T1000 (cell line): ENCODE measurements at regions not wholly inside any gene's neighbourhood (a gene's known extent, or its start where the extent isn't known, plus 50 kb on each side); places are given as distances from the start of the nearest gene placed in this dataset.

Source experiments
- DNase-seq: peaks from one replicate; lab custom pipeline; 2025; ENCODE audit warnings: mixed read lengths; lab: John Stamatoyannopoulos, UW

DNA sequence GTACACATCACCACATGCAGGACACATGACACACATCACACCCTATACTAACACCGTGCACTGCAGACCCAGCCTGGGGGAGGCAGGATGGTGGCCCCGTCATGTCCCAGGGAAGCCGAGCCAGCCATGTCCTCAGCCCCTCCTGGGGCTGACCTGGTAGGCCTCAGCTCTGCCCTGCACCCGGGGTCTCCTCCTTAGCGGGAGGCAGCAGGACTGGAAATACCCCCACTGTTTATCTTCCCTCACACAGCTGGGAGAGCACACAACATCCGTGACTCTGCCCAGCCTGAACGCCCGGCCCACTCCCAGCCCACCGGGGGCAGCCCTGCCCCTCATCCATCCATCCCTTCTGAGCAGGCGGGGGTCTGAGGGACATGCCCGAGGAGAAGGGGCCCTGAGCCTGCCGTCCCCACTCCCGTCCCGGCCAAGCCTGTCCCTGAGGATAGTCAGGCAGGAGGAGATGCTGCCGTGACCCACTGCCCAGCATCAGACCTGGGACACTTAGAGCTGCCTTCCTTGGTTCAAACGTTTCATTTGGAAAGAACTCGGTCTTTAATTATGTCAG lies 945.0 kb downstream of the BRD1 start:
- no peak for DNase-seq

- no peak for DNase-seq
These were observed 946.2 kb downstream of the BRD1 start for GRCh38 chr22:48881326-48881980.

GRCh38 chr22:48880749-48881148 lies 946.9 kb downstream of the BRD1 start:
- DNase-seq: no peak

DNA sequence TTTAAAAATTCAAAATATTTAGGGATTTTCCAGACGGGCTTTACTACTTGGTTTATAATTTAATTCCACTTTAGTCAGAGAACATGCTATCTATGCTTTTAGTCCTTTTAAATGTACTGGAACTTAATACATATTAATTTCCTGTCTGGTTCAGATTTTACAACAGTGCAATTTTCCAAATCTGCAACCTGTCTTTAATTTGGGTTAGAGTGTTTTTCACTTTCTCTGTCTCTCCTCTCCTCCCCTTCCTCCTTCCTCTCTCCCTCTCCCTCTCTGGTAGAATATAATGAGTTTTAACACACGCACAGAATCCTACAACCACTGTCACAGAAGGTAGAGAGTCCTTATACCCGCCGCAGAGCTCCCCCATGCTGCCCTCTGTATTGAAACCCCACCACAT lies 950.7 kb downstream of the BRD1 start:
- no peak for DNase-seq

DNA sequence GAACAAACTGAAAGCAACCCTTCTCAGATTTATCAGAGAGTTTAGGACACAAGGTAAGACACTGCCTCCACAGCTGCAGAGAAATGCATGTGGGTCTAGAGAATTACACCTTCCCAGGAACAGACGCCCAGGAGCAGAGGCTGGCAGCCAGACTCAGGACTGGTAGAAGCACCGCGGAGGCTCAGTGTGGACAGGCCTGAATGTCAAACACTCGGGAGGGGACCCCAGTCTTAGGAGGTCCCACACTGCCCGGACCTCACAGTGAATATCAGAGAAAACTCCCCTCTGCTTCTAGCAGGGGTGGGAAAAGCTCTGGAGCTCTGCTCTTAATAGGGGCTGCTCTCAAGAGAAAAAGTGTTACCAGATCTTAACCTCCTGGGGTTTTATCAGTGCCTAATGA lies 952.7 kb downstream of the BRD1 start:
- DNase-seq: no peak

- DNase-seq: no peak
These were observed 954.5 kb downstream of the BRD1 start for GRCh38 chr22:48873191-48873520.

DNA sequence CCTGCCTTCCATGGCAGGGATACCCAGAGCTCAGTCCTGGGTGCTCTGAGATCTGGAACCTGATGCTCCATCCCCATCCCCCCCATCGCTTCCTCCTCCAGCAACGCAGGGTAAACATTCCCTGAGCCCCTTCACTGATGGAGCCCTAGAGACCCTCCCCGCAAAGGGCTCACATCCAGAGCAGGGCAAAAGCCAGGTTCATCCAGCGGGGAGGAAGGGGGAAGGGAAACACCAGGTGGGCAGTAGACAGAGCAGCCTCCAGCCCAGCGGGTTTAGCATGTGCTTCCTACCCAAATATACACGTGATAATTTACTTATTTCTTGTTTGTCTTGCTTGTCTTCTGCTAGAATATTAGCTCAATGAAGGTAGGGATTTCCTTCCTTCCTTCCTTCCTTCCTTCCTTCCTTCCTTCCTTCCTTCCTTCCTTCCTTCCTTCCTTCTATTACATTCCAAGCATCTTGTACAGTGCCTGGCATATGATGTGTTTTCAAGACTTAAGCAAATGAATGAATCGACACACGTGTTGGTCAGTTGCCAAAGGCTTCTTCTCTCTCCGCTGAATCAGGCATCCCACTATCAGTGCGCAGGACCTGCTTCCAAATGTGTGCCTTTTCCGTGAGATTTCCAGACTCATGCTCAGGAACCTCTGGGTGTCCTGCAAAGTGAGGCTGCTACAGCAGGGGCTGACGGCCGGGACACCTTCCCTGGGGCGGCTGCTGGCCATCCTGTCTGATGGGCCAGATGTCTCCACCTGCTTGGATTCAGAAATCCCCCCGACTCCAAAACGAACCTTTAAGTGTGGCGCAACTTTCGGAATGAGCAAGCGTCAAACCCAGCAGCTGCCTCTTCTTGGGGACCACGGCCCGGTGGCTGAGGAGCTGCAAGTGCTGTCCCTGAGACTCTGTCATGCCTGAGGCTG lies 955.1 kb downstream of the BRD1 start:
- no peak for DNase-seq

GRCh38 chr22:48871176-48871840 lies 956.4 kb downstream of the BRD1 start:
- no peak for DNase-seq

GRCh38 chr22:48870436-48870835 lies 957.2 kb downstream of the BRD1 start:
- DNase-seq: no peak

DNA sequence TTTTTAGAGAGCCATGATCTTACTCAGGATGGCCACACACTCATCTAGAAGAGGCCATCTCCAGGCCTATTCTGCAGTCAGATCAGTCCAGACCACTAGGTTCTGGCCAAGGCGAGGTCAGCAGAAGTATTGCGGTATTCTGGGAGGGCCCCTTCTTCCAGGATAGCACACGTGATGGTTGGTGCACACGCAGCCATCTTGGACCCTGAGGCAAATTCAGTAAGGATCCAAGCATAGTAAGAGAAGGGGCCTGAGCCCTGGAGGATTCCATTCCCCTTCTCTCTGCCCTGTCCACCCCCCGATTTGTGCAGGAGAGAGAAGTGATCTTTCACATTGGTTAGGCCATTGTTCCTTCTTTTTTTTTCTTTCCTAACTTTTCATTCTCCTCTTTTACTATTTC lies 957.9 kb downstream of the BRD1 start:
- DNase-seq: no peak

DNA sequence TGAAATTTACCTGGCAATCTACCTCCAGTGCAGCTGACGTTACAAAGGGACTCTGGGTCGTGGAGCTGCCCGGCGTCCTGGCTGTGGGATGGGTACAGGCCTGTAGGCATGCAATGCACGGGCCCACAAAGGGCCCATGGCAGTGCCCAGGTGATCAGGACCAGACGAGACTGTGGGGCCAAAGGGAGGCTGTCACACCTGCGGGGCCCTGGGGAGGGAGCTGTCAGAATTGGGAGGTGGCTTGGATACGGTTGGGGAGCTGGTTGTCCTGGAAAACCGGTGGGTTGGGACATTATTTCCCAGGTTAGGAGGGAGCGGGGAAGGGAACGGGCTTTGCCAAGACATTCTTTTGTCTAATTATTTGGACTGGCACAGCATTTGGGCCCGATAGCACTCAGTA lies 958.5 kb downstream of the BRD1 start:
- DNase-seq: no peak

- DNase-seq: no peak
These were observed 959.1 kb downstream of the BRD1 start for GRCh38 chr22:48868554-48868953.

GRCh38 chr22:48867891-48868290 lies 959.8 kb downstream of the BRD1 start:
- DNase-seq: no peak

DNA sequence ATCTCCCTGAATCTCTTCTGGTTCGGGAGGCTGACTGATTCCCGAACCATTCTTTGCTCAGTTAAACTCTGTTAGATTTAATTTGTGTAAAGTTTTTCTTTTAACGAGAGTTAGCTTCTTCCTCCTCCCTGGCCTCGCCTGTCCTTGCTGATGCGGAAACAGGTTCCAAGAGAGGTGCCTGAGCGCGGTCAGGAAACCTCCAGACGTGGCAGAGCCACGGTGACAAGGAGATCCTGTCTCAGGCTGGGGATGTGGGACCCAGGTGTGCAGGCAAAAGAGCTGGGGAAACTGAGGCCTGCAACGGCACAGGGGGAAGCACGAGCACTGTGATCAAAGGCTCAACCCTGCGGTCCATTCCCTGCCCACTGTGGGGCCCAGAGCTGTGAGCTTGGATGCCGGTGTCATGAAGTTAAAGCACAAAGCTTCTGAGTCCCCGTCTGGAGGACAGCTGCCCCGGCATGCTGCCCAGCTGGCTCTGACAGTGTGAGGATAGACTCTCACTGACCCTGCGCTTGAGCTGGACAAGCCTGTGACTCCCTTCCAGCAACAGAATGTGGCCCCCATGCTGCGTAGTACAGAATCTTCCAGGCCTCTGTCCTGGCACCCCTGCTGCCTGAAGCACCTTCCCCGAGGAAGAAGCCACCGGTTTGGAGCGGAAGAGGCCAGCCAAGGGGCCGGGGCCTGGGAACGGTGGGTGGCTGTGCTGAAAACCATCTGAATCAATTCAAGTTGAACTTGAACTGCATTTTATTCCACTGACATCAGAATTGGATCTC lies 960.6 kb downstream of the BRD1 start:
- DNase-seq: no peak

DNA sequence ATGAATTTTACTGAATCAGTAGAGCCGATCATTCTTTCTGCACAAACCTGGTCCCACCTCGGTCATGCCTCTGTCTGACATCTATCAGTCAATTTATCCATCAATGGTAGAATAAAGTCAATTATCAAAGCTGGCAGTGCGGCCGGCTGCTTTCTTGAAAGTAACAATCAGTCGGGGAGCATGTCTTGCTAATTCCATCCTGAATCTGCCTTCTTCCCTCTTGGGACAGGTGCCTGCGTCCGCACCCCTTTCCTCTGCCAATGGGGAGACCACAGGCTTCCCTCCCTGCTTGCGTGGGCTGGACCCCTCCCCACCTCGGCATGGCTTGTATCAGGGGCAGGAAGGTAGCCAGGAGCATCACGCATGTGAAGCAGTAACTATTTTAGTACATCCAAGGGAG lies 962.9 kb downstream of the BRD1 start:
- no peak for DNase-seq

DNA sequence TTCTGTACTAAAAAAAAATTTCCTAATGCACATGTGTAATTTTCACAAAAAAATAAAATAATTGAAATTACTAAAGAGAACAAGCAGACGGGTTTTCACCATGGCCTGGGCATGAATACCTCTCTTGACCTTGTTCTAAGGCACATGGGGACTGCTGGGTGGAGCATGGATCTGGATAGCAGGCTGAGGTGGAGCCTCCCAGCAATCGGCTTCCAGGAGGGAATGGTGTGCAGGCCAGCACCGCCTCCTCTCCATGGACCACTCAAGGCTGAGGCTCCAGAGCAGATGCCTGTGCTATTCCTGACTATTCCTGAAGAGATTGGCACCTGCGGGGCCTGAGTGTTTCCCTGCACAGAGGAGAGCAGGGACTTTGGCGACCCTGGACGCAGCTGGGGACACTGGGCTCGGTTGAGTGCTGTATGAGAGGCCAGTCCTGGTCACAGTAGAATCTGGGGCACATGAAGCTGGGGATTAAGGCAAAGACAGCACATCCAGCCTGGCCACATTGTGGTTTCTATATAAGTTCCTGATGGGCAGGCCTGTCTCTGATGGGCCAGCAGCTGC lies 963.6 kb downstream of the BRD1 start:
- no peak for DNase-seq

- DNase-seq: no peak
These were observed 967.1 kb downstream of the BRD1 start for GRCh38 chr22:48860557-48860956.

DNA sequence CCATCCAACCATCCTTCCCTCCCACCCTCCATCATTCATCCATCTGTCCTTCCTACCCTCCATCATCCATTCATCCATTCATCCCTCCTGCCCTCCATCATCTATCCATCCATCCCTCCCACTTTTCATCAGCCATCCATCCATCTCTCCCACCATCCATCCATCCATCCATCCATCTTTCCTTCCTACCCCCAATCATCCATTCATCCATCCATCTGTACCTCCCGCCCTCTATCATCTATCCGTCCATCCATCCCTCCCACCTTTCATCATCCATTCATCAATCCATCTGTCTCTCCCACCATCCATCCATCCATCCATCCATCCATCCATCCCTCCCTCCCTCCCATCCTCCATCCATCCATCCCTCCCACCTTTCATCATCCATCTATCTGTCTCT lies 968.8 kb downstream of the BRD1 start:
- no peak for DNase-seq

DNA sequence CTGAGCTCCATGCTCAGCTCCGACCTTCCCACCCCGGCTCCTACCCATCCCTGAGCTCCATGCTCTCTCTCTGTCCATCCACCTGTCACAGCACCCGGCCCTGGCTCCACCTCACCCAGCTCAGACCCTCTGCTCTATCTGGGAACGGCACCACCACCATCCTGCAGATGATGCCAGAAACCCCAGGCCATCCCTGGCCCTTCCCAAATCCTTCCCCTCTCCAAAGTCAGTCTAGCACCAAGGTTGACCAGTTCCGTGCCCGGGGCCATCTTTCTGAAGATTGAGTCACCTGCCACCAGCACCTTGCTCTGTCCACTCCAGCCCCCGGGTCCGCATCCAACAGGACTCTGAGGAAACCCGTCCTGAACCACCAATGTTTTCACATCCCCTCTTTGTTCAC lies 969.6 kb downstream of the BRD1 start:
- DNase-seq: no peak

- DNase-seq: no peak
These were observed 970.4 kb downstream of the BRD1 start for GRCh38 chr22:48857202-48857805.

DNA sequence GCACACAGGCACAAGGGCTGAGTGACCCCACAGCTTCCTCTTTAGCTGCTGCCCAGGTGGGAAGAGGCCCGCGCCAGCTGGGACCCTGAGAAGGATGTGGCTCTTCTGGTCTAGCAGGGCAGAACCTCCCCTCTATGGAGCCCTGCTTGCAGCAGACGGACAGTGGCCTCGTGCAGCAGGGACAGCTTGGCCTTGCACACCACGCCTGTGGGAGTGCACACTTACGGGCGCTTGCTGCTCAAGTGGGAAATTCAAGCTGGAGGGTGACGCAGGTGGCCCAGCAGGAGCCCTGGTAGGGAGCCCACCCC lies 971.4 kb downstream of the BRD1 start:
- DNase-seq: no peak
